SK-N-SH treated with all-trans-retinoic acid at 6 μM for 48 hours (cell line): ENCODE measurements at regions not wholly inside any gene's neighbourhood (a gene's known extent, or its start where the extent isn't known, plus 50 kb on each side); places are given as distances from the start of the nearest gene placed in this dataset.

Experiments used
- ARNTL ChIP-seq: fragments of 450-650 bp; formaldehyde crosslinking; IDR thresholded peaks from 2 replicates; pipeline ENCODE4 v1.5.0; 2020; ENCODE audit warnings: low read depth, mild to moderate bottlenecking, moderate library complexity, borderline replicate concordance
- BACH2 ChIP-seq: fragments of 250-450 bp; sonication (Bioruptor Pico); IDR thresholded peaks from 2 replicates; pipeline ENCODE4 v1.9.0; 2021; ENCODE audit warnings: mild to moderate bottlenecking, borderline replicate concordance
- CSDC2 ChIP-seq: fragments of 250-450 bp; sonication (Bioruptor Pico); IDR thresholded peaks from 2 replicates; pipeline ENCODE4 v1.5.0; 2020; ENCODE audit warnings: mild to moderate bottlenecking, moderate library complexity
- RARB ChIP-seq: fragments of 250-450 bp; sonication (Bioruptor Pico); IDR thresholded peaks from 2 replicates; pipeline ENCODE4 v1.8.0; 2021; ENCODE audit warnings: mild to moderate bottlenecking, moderate library complexity
- TCF4 ChIP-seq: fragments of 250-450 bp; sonication (Bioruptor Pico); IDR thresholded peaks from 2 replicates; pipeline ENCODE4 v1.8.0; 2021; ENCODE audit warnings: mild to moderate bottlenecking, moderate library complexity, borderline replicate concordance
- TOX ChIP-seq: fragments of 250-450 bp; sonication (Bioruptor Pico); IDR thresholded peaks from 2 replicates; pipeline ENCODE4 v1.8.0; 2021; ENCODE audit warnings: mild to moderate bottlenecking, moderate library complexity, borderline replicate concordance
- ZNF70 ChIP-seq: fragments of 450-650 bp; formaldehyde crosslinking; IDR thresholded peaks from 2 replicates; pipeline ENCODE4 v1.5.0; 2020; ENCODE audit warnings: mild to moderate bottlenecking, moderate library complexity
- ZNF8 ChIP-seq: fragments of 450-650 bp; formaldehyde crosslinking; IDR thresholded peaks from 2 replicates; pipeline ENCODE4 v1.5.0; 2020; ENCODE audit warnings: mild to moderate bottlenecking, moderate library complexity
- TF ChIP-seq, protein P1 (sequence below): fragments of 250-450 bp; sonication (Bioruptor Pico); IDR thresholded peaks from 2 replicates; pipeline ENCODE4 v1.8.0; 2021; ENCODE audit warnings: low read depth, mild to moderate bottlenecking, moderate library complexity, borderline replicate concordance
- TF ChIP-seq, protein P2 (sequence below): fragments of 250-450 bp; sonication (Bioruptor Pico); IDR thresholded peaks from 2 replicates; pipeline ENCODE4 v1.8.0; 2020; ENCODE audit warnings: mild to moderate bottlenecking, moderate library complexity, borderline replicate concordance
- TF ChIP-seq, protein P3 (sequence below): fragments of 250-450 bp; sonication (Bioruptor Pico); IDR thresholded peaks from 2 replicates; pipeline ENCODE4 v1.5.1; 2020; ENCODE audit warnings: low read depth, mild to moderate bottlenecking, moderate library complexity
- TF ChIP-seq, protein P4 (sequence below): fragments of 250-450 bp; sonication (Bioruptor Pico); IDR thresholded peaks from 2 replicates; pipeline ENCODE4 v1.5.0; 2020; ENCODE audit warnings: mild to moderate bottlenecking, moderate library complexity

DNA sequence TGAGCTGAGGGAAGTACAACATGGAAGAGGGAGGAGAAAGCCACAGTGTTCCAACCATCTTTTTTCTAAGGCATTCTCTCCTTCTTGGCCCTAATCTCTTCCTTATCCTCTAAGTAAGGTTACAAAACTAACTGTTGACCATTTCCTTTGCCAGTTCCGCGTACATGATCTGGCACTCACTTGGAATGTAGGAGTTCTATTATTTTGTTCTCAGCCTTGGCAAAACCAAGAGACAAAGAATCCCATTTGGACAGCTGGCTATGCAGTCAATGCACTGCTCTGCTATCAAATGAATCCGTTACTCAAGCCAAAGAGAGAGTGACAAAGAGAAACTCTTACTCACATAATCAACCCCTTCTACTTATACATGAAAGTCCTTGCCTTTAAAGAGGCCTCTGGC, 410.3 kb downstream of the DTWD2 start:
- TF ChIP-seq TOX (CRISPR knock-in tag) (no peak), CSDC2 (CRISPR knock-in tag) (no peak), ZNF8 (CRISPR knock-in tag) (no peak), ZNF70 (no peak), BACH2 (CRISPR knock-in tag) (no peak), RARB (CRISPR knock-in tag) (no peak), ARNTL (no peak), TCF4 (no peak)
- TF ChIP-seq, protein P1, sequence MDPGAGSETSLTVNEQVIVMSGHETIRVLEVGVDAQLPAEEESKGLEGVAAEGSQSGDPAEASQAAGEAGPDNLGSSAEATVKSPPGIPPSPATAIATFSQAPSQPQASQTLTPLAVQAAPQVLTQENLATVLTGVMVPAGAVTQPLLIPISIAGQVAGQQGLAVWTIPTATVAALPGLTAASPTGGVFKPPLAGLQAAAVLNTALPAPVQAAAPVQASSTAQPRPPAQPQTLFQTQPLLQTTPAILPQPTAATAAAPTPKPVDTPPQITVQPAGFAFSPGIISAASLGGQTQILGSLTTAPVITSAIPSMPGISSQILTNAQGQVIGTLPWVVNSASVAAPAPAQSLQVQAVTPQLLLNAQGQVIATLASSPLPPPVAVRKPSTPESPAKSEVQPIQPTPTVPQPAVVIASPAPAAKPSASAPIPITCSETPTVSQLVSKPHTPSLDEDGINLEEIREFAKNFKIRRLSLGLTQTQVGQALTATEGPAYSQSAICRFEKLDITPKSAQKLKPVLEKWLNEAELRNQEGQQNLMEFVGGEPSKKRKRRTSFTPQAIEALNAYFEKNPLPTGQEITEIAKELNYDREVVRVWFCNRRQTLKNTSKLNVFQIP = no peak
- TF ChIP-seq, protein P2, sequence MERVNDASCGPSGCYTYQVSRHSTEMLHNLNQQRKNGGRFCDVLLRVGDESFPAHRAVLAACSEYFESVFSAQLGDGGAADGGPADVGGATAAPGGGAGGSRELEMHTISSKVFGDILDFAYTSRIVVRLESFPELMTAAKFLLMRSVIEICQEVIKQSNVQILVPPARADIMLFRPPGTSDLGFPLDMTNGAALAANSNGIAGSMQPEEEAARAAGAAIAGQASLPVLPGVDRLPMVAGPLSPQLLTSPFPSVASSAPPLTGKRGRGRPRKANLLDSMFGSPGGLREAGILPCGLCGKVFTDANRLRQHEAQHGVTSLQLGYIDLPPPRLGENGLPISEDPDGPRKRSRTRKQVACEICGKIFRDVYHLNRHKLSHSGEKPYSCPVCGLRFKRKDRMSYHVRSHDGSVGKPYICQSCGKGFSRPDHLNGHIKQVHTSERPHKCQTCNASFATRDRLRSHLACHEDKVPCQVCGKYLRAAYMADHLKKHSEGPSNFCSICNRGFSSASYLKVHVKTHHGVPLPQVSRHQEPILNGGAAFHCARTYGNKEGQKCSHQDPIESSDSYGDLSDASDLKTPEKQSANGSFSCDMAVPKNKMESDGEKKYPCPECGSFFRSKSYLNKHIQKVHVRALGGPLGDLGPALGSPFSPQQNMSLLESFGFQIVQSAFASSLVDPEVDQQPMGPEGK (CRISPR knock-in tag) = no peak
- TF ChIP-seq, protein P3, sequence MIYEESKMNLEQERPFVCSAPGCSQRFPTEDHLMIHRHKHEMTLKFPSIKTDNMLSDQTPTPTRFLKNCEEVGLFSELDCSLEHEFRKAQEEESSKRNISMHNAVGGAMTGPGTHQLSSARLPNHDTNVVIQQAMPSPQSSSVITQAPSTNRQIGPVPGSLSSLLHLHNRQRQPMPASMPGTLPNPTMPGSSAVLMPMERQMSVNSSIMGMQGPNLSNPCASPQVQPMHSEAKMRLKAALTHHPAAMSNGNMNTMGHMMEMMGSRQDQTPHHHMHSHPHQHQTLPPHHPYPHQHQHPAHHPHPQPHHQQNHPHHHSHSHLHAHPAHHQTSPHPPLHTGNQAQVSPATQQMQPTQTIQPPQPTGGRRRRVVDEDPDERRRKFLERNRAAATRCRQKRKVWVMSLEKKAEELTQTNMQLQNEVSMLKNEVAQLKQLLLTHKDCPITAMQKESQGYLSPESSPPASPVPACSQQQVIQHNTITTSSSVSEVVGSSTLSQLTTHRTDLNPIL = no peak
- TF ChIP-seq, protein P4, sequence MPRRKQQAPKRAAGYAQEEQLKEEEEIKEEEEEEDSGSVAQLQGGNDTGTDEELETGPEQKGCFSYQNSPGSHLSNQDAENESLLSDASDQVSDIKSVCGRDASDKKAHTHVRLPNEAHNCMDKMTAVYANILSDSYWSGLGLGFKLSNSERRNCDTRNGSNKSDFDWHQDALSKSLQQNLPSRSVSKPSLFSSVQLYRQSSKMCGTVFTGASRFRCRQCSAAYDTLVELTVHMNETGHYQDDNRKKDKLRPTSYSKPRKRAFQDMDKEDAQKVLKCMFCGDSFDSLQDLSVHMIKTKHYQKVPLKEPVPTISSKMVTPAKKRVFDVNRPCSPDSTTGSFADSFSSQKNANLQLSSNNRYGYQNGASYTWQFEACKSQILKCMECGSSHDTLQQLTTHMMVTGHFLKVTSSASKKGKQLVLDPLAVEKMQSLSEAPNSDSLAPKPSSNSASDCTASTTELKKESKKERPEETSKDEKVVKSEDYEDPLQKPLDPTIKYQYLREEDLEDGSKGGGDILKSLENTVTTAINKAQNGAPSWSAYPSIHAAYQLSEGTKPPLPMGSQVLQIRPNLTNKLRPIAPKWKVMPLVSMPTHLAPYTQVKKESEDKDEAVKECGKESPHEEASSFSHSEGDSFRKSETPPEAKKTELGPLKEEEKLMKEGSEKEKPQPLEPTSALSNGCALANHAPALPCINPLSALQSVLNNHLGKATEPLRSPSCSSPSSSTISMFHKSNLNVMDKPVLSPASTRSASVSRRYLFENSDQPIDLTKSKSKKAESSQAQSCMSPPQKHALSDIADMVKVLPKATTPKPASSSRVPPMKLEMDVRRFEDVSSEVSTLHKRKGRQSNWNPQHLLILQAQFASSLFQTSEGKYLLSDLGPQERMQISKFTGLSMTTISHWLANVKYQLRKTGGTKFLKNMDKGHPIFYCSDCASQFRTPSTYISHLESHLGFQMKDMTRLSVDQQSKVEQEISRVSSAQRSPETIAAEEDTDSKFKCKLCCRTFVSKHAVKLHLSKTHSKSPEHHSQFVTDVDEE = no peak
